ENCODE measurements at regions not wholly inside any gene's neighbourhood (a gene's known extent, or its start where the extent isn't known, plus 50 kb on each side); places are given as distances from the start of the nearest gene placed in this dataset.

GRCh38 chr6:156691018-156691417 lies 86.2 kb upstream of the ARID1B start:
- Histone ChIP-seq H3K9me3 (ENCODE audit: control insufficient read depth, insufficient read depth, low read length) (no peaks in the 10 kb centered on the region), H3K36me3 (ENCODE audit: control insufficient read depth, insufficient read depth, low read length) (no peaks in the 10 kb centered on the region), H3K4me3 (ENCODE audit: low read depth, low read length) (no peak overlapping the region), H3K27ac (ENCODE audit: low read depth, low read length) (no peak overlapping the region), H3K27me3 (ENCODE audit: control insufficient read depth, insufficient read depth, low read length) (no peaks in the 10 kb centered on the region), H3K4me1 (ENCODE audit: control insufficient read depth, insufficient read depth, low read length) (peaks cover 7% of the 10 kb centered on the region)
- no CpG with 5 or more reads among the region's 4 CpGs for WGBS (ENCODE audit: insufficient coverage)
- no peak for DNase-seq (ENCODE audit: low read depth in 4 of 6, low spot score in 6 of 6)

GRCh38 chr6:156689656-156690055 lies 87.5 kb upstream of the ARID1B start:
- DNase-seq (ENCODE audit: low read depth in 4 of 6, low spot score in 6 of 6): no peak
- no peak overlapping the region for H3K4me3 ChIP-seq (ENCODE audit: low read depth, low read length)
- peaks cover 7% of the 10 kb centered on the region for H3K4me1 ChIP-seq (ENCODE audit: control insufficient read depth, insufficient read depth, low read length)
- no peaks in the 10 kb centered on the region for H3K27me3 ChIP-seq (ENCODE audit: control insufficient read depth, insufficient read depth, low read length)
- WGBS (ENCODE audit: insufficient coverage): no CpG with 5 or more reads among the region's 2 CpGs
- no peaks in the 10 kb centered on the region for H3K36me3 ChIP-seq (ENCODE audit: control insufficient read depth, insufficient read depth, low read length)
- H3K27ac ChIP-seq (ENCODE audit: low read depth, low read length): no peak overlapping the region
- no peaks in the 10 kb centered on the region for H3K9me3 ChIP-seq (ENCODE audit: control insufficient read depth, insufficient read depth, low read length)

- Histone ChIP-seq H3K36me3 (ENCODE audit: control insufficient read depth, insufficient read depth, low read length) (no peaks in the 10 kb centered on the region), H3K27ac (ENCODE audit: low read depth, low read length) (no peak overlapping the region), H3K4me1 (ENCODE audit: control insufficient read depth, insufficient read depth, low read length) (peaks cover 7% of the 10 kb centered on the region), H3K9me3 (ENCODE audit: control insufficient read depth, insufficient read depth, low read length) (no peaks in the 10 kb centered on the region), H3K4me3 (ENCODE audit: low read depth, low read length) (no peak overlapping the region), H3K27me3 (ENCODE audit: control insufficient read depth, insufficient read depth, low read length) (no peaks in the 10 kb centered on the region)
- DNase-seq (ENCODE audit: low read depth in 4 of 6, low spot score in 6 of 6): no peak
- WGBS (ENCODE audit: insufficient coverage): no CpG with 5 or more reads among the region's 1 CpG
Measured at GRCh38 chr6:156688620-156688971, 88.6 kb upstream of the ARID1B start.

GRCh38 chr6:156687789-156688619 lies 89.2 kb upstream of the ARID1B start:
- H3K27me3 ChIP-seq (ENCODE audit: control insufficient read depth, insufficient read depth, low read length): no peaks in the 10 kb centered on the region
- peak overlapping the region; percentile 90 for H3K27ac ChIP-seq (ENCODE audit: low read depth, low read length)
- H3K4me3 ChIP-seq (ENCODE audit: low read depth, low read length): peak overlapping the region; percentile 69
- 2% methylated on average over 20 of the region's 22 CpGs for WGBS (ENCODE audit: insufficient coverage)
- H3K9me3 ChIP-seq (ENCODE audit: control insufficient read depth, insufficient read depth, low read length): no peaks in the 10 kb centered on the region
- peak in 4 of 6 donors; percentile 62 to 92 (median 83) for DNase-seq (ENCODE audit: low read depth in 4 of 6, low spot score in 6 of 6)
- H3K4me1 ChIP-seq (ENCODE audit: control insufficient read depth, insufficient read depth, low read length): peaks cover 7% of the 10 kb centered on the region
- no peaks in the 10 kb centered on the region for H3K36me3 ChIP-seq (ENCODE audit: control insufficient read depth, insufficient read depth, low read length)

- Histone ChIP-seq H3K27ac (ENCODE audit: low read depth, low read length) (peak overlapping the region; percentile 99), H3K36me3 (ENCODE audit: control insufficient read depth, insufficient read depth, low read length) (no peaks in the 10 kb centered on the region), H3K4me1 (ENCODE audit: control insufficient read depth, insufficient read depth, low read length) (peaks cover 7% of the 10 kb centered on the region), H3K9me3 (ENCODE audit: control insufficient read depth, insufficient read depth, low read length) (no peaks in the 10 kb centered on the region), H3K4me3 (ENCODE audit: low read depth, low read length) (peak overlapping the region; percentile 87), H3K27me3 (ENCODE audit: control insufficient read depth, insufficient read depth, low read length) (no peaks in the 10 kb centered on the region)
- DNase-seq (ENCODE audit: low read depth in 4 of 6, low spot score in 6 of 6): peak; percentile 69 to 96 (median 83)
- WGBS (ENCODE audit: insufficient coverage): under 1% methylated on average over 105 of the region's 105 CpGs
Measured at GRCh38 chr6:156686995-156687788, 90.0 kb upstream of the ARID1B start.

- Histone ChIP-seq H3K4me3 (ENCODE audit: low read depth, low read length) (peak overlapping the region; percentile 87), H3K27me3 (ENCODE audit: control insufficient read depth, insufficient read depth, low read length) (no peaks in the 10 kb centered on the region), H3K9me3 (ENCODE audit: control insufficient read depth, insufficient read depth, low read length) (no peaks in the 10 kb centered on the region), H3K27ac (ENCODE audit: low read depth, low read length) (peak overlapping the region; percentile 99), H3K36me3 (ENCODE audit: control insufficient read depth, insufficient read depth, low read length) (no peaks in the 10 kb centered on the region), H3K4me1 (ENCODE audit: control insufficient read depth, insufficient read depth, low read length) (peaks cover 7% of the 10 kb centered on the region)
- WGBS (ENCODE audit: insufficient coverage): 0% methylated on average over 9 of the region's 15 CpGs
- peak; percentile 60 to 96 (median 84) for DNase-seq (ENCODE audit: low read depth in 4 of 6, low spot score in 6 of 6)
Measured at GRCh38 chr6:156686301-156686994, 90.7 kb upstream of the ARID1B start.

GRCh38 chr6:156685823-156686222 lies 91.4 kb upstream of the ARID1B start:
- Histone ChIP-seq H3K4me3 (ENCODE audit: low read depth, low read length) (peak overlapping the region; percentile 87), H3K27ac (ENCODE audit: low read depth, low read length) (peak overlapping the region; percentile 99), H3K4me1 (ENCODE audit: control insufficient read depth, insufficient read depth, low read length) (peaks cover 7% of the 10 kb centered on the region), H3K36me3 (ENCODE audit: control insufficient read depth, insufficient read depth, low read length) (no peaks in the 10 kb centered on the region), H3K27me3 (ENCODE audit: control insufficient read depth, insufficient read depth, low read length) (no peaks in the 10 kb centered on the region), H3K9me3 (ENCODE audit: control insufficient read depth, insufficient read depth, low read length) (no peaks in the 10 kb centered on the region)
- no peak for DNase-seq (ENCODE audit: low read depth in 4 of 6, low spot score in 6 of 6)
- 18% methylated on average over 2 of the region's 4 CpGs for WGBS (ENCODE audit: insufficient coverage)

- WGBS (ENCODE audit: insufficient coverage): 88% methylated on average over 3 of the region's 5 CpGs
- Histone ChIP-seq H3K4me3 (ENCODE audit: low read depth, low read length) (no peak overlapping the region), H3K27ac (ENCODE audit: low read depth, low read length) (no peak overlapping the region), H3K27me3 (ENCODE audit: control insufficient read depth, insufficient read depth, low read length) (no peaks in the 10 kb centered on the region), H3K4me1 (ENCODE audit: control insufficient read depth, insufficient read depth, low read length) (peaks cover 7% of the 10 kb centered on the region), H3K9me3 (ENCODE audit: control insufficient read depth, insufficient read depth, low read length) (peaks cover 5% of the 10 kb centered on the region), H3K36me3 (ENCODE audit: control insufficient read depth, insufficient read depth, low read length) (no peaks in the 10 kb centered on the region)
- no peak for DNase-seq (ENCODE audit: low read depth in 4 of 6, low spot score in 6 of 6)
Measured at GRCh38 chr6:156683821-156684220, 93.4 kb upstream of the ARID1B start.

- no peaks in the 10 kb centered on the region for H3K4me1 ChIP-seq (ENCODE audit: control insufficient read depth, insufficient read depth, low read length)
- no peak overlapping the region for H3K27ac ChIP-seq (ENCODE audit: low read depth, low read length)
- whole genome bisulfite sequencing (ENCODE audit: insufficient coverage): 86% methylated on average over 1 of the region's 2 CpGs
- peaks cover 9% of the 10 kb centered on the region for H3K9me3 ChIP-seq (ENCODE audit: control insufficient read depth, insufficient read depth, low read length)
- H3K27me3 ChIP-seq (ENCODE audit: control insufficient read depth, insufficient read depth, low read length): no peaks in the 10 kb centered on the region
- DNase-seq (ENCODE audit: low read depth in 4 of 6, low spot score in 6 of 6): no peak
- H3K4me3 ChIP-seq (ENCODE audit: low read depth, low read length): no peak overlapping the region
- no peaks in the 10 kb centered on the region for H3K36me3 ChIP-seq (ENCODE audit: control insufficient read depth, insufficient read depth, low read length)
Measured at GRCh38 chr6:156676721-156677120, 100.5 kb upstream of the ARID1B start.
